ENCODE measurements at regions not wholly inside any gene's neighbourhood (a gene's known extent, or its start where the extent isn't known, plus 50 kb on each side); places are given as distances from the start of the nearest gene placed in this dataset.

- H2AFZ ChIP-seq (ENCODE audit: low read length) = no peak overlapping the region
- no peak overlapping the region; a peak in 1 of 7 replicates for H3K27ac Mint-ChIP-seq
- H3K9me3 Mint-ChIP-seq = peaks cover 2 to 5% of the 10 kb centered on the region in 2 experiments; a peak in 4 of 5 replicates
- no peak overlapping the region for H3T11ph ChIP-seq (ENCODE audit: low read length)
- no peak overlapping the region for H3K23ac ChIP-seq (ENCODE audit: insufficient read length, low read depth, low read length)
- no peaks in the 10 kb centered on the region for H4K20me1 ChIP-seq (ENCODE audit: control insufficient read depth, insufficient read depth, insufficient read length)
- no peak overlapping the region for H3K27ac ChIP-seq (ENCODE audit: insufficient read length, low read depth, low read length)
- no peak overlapping the region for H2BK12ac ChIP-seq (ENCODE audit: insufficient read length, low read depth, low read length)
- no peak overlapping the region for H3K4me2 ChIP-seq (ENCODE audit: insufficient read depth, insufficient read length, low read length)
- H3K79me2 ChIP-seq (ENCODE audit: insufficient read depth, low read length) = no peaks in the 10 kb centered on the region
- no peak overlapping the region for H2BK20ac ChIP-seq (ENCODE audit: low read depth, low read length, poor library complexity, severe bottlenecking)
- H3K9me3 ChIP-seq (ENCODE audit: control insufficient read depth, low read depth, low read length) = no peaks in the 10 kb centered on the region
- H3K79me1 ChIP-seq (ENCODE audit: insufficient read depth, low read depth, low read length, poor library complexity, severe bottlenecking) = no peaks in the 10 kb centered on the region
- H2BK120ac ChIP-seq (ENCODE audit: low read depth, low read length, poor library complexity, severe bottlenecking) = no peak overlapping the region
- H2BK5ac ChIP-seq (ENCODE audit: insufficient read length, low read length) = no peak overlapping the region
- peaks cover 0 to 2% (median 0%) of the 10 kb centered on the region in 3 experiments; a peak in 2 of 7 replicates for H3K36me3 Mint-ChIP-seq (ENCODE audit: insufficient read depth in 1 of 3, low read depth in 3 of 3)
- TF ChIP-seq CTCF (conservative IDR thresholded peaks at IDR 0.05) = peak; percentile 22; the same call in 2 of the 3 replicates
- no peak overlapping the region for H3K14ac ChIP-seq (ENCODE audit: insufficient read depth, low read length)
- peaks cover 10% of the 10 kb centered on the region for H3K4me1 ChIP-seq (ENCODE audit: insufficient read depth, low read length)
- no peak overlapping the region for H4K91ac ChIP-seq (ENCODE audit: insufficient read length, low read depth, low read length)
- no peaks in the 10 kb centered on the region for H3K27me3 Mint-ChIP-seq (ENCODE audit: low read depth)
- H3K9ac ChIP-seq (ENCODE audit: extremely low read depth, insufficient read length, low read length) = no peak overlapping the region
- H2BK15ac ChIP-seq (ENCODE audit: low read depth, low read length) = no peak overlapping the region
- H3K4me1 Mint-ChIP-seq = peaks cover 15 to 17% of the 10 kb centered on the region in 2 experiments
- no peak overlapping the region for H4K5ac ChIP-seq (ENCODE audit: insufficient read length, low read depth, low read length)
- no peaks in the 10 kb centered on the region for H3K27me3 ChIP-seq (ENCODE audit: insufficient read depth, low read length)
- no peak overlapping the region for H3K4me3 Mint-ChIP-seq
- no peaks in the 10 kb centered on the region for H3K23me2 ChIP-seq (ENCODE audit: insufficient read length, low read depth, low read length, poor library complexity, severe bottlenecking)
- no peak overlapping the region for H3K56ac ChIP-seq (ENCODE audit: insufficient read length, low read depth, low read length)
- no peak overlapping the region for H3K18ac ChIP-seq (ENCODE audit: insufficient read length, low read depth, low read length)
- H2AK5ac ChIP-seq (ENCODE audit: insufficient read length, low read length) = no peak overlapping the region
- H3K4ac ChIP-seq (ENCODE audit: low read depth, low read length) = no peak overlapping the region
- no peak for DNase-seq
- no peak overlapping the region for H4K8ac ChIP-seq (replicated peaks; ENCODE audit: insufficient read length, low read depth, low read length)
- no CpG with 5 or more reads among the region's 2 CpGs for WGBS (ENCODE audit: extremely low coverage, insufficient read length, low lambda C conversion rate)
Observed at GRCh38 chr19:31185261-31185660, 164.0 kb downstream of the TSHZ3 start.

All from H9 (cell line).